Epithelial cell of prostate (primary cell): ENCODE measurements at regions not wholly inside any gene's neighbourhood (a gene's known extent, or its start where the extent isn't known, plus 50 kb on each side); places are given as distances from the start of the nearest gene placed in this dataset.

Experiments used
- DNase-seq: peaks from one replicate; pipeline ENCODE4 v3.0.0-alpha.2; 2011; ENCODE audit warnings: low read depth, low spot score
- H3K27ac ChIP-seq: fragments of 450-650 bp; 2 replicates; pipeline ENCODE4 v1.5.1; 2017; ENCODE audit warnings: mild to moderate bottlenecking

DNA sequence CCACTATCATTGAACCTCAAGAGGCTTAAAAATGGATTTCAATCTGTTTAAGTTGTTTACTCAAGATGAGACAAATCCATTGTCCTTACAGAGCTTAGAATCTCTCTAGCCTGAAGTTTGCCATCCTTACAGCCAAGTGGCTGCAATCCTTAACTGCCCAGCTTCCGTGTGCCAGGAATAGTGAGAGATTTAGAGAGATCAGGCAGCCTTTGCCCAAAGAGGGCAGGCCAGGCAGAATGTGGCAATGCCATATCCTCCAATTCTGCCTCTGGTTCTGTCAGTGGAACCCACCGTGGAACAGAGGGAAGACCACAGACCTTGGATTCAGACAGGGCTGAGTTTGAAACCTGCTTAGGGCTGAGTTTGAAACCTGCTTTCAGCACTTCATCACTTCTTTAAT lies 374.3 kb downstream of the VPS13C start:
- H3K27ac ChIP-seq: no peak overlapping the region
- DNase-seq: no peak

DNA sequence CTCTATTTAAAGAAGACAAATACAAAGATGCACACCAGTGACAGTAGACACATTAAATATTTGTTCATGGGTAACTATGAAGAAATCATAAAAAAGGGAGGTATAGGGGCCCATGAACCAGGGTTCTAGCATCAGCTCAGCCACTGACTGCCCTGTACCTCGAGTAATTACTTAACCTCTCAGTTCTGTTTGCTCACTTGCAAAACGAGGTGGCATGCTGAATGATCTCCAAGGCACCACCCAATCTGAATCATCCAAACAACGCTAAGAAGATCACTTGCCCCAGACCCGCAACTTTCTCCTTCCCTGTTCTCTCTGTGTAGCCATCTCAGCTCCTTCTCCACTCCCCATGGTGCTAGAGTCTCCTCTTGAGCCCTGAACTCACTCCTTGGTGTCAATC lies 374.7 kb downstream of the VPS13C start:
- DNase-seq: no peak
- no peak overlapping the region for H3K27ac ChIP-seq

DNA sequence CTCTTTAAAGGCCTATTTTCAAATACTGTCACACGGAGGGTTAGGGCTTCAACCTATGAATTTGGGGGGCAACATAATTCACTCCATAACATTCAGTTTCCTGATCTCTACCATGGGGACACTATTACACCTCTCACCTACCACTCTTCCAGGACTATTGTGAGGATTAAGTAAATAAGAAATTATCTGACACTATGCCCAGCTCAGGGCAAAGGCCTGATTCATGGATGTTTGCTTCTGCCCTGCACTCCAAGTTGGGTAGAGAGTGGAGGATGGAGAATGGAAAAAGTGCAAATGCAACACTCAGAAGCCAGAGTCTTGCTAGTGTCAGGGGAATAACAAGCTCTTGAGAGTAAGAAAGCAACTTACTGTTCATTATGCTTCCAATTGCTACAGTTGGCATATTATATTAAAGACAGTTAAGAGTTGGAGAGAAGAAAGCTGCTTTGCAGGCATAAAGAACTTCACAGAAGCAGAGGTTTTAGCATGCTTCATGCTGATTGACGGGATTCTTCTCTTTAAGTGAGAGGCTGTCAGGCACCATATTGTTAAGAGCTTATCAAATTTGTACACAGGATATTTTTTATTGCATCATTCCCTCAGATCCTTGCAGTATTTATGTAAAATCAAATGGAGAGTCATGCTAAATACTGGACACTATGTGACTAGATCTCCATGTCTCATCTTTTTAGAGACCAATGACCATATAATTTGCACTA lies 375.3 kb downstream of the VPS13C start:
- DNase-seq: no peak
- no peak overlapping the region for H3K27ac ChIP-seq

DNA sequence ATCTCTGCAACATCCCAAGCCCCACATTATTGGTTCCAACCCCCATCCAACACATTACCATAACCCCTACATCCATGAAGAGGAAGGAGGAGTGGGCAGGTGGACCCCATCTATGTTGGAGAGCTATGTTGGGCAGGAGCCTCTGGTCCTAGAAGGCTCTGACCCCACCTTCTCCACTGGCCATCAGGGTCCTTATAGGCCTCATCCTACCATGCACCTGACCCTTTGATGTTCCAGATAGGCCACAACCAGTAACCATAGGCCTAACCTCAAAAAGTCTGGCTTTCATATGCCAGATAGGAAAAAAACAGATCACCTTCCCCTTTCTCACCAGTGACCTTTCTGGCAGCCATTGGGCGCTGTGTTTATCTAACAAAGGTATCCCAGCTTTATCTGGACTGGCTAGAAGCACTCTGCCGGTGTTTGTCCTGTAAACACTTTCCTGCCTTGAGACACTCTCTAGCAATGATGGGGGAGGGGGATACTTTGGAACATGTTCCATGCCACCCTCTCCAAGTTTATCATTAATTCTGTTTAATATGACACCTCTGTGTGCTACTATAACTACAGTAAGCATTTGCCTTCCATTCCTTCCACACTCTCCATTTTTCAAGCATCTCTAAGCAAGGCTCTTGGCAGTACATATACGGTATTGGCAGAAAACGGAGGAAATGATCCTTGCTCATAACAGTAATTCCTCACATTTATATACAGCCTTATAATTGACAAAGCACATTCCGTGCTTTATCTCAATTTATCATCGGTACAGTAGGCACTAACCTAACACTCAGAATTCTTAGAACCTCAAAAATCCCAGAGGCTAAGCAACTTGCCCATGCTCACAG lies 377.1 kb downstream of the VPS13C start:
- no peak for DNase-seq
- H3K27ac ChIP-seq: no peak overlapping the region

DNA sequence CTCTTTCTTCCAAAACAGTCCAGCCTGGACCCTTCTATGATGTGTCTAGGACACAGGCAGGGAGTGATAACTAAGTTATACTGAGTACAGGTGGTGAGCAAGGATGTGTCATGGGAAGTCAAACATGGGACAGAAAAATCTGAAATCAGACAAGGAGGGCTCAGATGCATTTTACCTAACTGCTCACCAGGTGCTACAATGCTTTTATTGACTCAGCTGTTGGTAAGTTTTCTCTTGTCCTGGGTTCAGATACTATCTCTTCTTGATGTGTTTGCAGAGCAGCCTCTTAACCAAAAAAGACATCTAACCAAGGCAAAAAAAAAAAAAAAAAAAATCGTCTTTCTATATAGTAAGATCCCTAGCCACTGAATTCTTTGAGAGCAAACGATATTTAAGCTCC lies 378.6 kb downstream of the VPS13C start:
- no peak overlapping the region for H3K27ac ChIP-seq
- DNase-seq: no peak

DNA sequence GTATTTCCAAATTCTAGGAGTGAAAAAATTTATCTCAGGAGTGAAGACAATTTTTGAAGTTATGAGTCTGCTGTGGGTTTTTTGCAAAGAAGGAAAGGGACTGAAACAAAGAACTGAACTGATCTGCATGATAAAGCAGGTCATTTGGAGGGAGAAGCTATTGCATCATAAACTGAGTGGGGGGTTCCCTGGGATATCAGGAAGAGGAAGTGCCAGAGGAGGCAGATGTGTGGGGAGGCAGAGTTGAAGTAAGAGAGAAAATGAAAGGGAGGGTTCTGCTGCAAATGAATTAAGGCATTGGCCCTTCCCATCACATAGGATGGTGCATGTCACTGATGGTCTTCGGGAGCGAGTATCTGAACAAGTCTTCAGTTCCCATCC lies 379.2 kb downstream of the VPS13C start:
- DNase-seq: no peak
- no peak overlapping the region for H3K27ac ChIP-seq

DNA sequence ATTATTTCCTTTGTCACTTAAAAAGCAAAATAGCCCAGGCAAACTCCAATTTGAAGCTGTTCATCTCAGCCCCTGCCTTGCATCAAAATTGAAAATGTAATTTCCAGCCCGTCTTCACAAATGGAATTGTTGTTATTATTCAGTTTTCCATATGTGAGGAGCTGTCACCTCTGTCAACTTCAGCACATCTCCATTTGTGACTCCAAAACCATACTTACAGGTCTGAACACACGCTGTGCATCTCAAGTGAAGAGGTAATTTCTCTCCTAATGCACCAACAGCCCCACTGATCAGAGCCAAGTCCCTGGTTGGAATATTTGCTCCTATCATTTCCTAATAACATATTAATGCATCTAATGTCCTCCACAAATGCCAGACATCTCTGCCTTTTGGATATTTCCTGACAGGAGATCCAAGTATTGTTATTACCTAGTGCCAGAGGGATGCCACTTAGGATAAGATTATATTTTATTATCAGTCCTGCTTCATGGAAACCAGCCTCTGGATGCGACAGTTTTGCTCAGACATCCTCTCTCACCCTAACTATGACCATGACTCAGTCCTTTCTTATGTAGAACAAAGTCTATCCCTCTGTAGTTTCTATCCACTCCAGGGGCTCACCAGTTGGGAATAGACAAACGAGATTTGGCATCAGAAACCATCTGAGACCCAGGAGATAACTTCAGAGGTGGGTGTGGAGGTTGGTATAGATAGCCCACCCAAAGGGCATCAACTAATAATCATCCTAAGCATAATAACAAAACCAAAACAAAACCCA lies 379.8 kb downstream of the VPS13C start:
- no peak overlapping the region for H3K27ac ChIP-seq
- no peak for DNase-seq

DNA sequence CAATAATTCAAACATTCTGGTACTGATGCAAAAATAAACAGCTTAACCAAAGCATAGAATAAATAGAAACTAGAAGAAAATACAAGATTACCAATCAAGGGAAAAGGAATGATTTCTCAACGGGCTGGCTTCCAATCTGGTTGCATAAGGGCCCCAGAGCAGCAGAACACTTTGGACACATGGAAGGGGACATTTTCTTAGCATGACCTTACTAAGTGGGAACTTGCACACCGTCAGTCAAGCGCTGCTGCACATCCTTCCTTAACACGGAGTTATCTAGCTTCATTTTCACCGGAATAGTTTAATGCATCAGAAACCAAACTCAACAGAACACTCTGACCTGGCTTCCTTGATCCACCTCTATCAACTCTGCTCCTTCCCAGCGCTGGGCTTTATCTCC lies 388.5 kb downstream of the VPS13C start:
- H3K27ac ChIP-seq: no peak overlapping the region
- no peak for DNase-seq

DNA sequence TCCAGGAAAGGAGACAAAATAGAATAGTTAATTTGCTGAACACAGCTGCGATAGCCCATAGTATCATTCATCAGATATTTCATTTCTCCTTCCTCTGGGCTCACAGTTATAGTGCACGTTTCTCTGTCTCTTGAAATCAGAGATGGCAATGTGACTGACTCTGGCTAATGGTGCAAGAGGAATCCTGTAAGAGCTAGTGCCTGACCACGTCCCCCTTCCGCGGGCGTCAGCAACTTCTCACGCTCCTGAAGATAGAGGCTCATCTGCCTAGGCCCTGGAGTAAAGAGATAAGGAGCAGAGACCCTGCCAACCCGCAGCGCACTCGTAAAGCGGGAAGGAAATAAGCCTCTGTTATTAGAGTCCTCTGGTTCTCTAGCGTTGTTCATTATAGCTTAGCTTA lies 391.8 kb downstream of the VPS13C start:
- no peak overlapping the region for H3K27ac ChIP-seq
- no peak for DNase-seq

DNA sequence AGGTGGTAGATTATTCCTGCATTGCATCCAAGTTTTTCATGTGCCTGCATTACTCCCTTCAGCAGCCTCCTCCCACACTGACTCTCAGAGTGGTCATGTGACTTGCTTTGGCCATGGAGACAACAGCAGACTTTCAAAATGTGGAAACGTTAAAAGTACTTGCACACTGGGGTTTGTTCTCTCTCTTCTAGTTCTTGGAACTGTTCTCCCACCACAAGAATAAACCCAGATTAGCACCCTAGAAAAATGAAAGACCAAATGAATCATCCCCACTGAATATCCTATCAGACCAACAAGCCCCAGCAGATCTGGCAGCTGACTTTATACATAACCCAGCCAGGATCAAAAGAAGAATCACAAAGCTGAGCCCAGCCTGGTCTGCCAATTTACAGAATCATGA lies 398.5 kb downstream of the VPS13C start:
- DNase-seq: no peak
- no peak overlapping the region for H3K27ac ChIP-seq

DNA sequence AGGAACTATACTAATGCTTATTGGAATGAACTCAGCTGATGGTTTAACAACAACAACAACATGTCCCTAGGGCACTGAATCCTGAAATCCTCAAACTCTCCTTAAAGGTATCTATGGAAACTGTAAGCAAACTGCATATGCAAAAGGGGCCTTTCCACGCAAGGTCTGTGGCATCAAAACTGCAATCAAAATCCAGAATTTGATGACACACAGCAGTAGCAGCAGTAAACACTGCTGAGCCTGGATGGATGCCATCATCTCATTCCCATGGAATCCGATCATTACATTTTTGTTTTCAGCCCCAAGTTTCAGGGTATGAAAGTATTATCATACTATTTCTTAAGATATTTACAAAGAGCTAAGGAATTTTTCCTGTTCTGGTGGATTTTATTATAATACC lies 399.7 kb downstream of the VPS13C start:
- DNase-seq: no peak

DNA sequence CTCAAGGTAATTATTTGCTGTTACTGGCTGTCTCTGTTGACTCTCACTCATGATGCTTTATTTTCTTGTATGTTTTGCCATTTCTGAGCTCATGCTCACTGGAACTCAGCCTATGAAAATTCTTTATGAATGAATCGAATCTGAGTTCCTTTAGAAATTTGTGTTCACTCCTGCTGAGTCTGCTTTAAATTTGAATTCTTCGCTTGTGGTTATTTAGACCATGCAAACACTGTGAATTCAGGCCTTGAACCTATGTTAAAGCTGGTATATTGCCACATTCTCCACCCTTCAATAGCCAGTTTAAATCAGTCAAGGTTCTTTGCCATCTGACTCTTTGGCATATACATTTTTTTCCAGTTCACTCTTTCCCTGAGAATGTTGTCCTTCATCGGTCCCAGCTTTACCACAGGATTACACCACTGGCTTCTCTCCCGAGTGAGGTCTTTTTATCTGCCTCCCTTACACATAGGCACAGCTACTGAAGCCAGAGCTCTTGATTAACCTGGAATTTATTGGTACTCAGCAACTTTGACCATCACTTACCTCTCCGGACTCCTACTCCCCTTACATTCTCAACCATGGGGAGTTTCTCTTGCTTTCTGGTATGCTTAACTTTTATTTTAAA lies 400.6 kb downstream of the VPS13C start:
- DNase-seq: no peak
- no peak overlapping the region for H3K27ac ChIP-seq

More for the DNA sequence above, 399.7 kb downstream of the VPS13C start:
- no peak overlapping the region for H3K27ac ChIP-seq

DNA sequence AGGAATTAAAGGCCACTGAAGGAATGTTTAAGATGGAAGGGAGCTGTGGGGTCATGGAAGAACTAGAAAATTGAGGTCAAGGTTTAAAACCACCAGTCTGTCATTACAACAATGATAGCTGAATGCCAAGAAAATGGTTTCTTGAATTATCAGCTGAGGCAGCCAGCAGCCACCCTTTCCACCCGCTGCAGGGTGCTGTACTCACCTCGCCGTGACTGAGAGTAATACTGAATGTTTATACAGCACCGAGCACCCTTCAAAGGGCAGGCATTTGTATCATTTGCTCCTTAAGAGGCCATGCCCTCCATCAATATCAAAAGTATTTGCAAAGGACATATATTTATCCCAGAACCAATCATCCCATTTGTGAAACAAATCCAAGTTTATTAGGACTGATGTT lies 402.8 kb downstream of the VPS13C start:
- H3K27ac ChIP-seq: no peak overlapping the region
- no peak for DNase-seq

DNA sequence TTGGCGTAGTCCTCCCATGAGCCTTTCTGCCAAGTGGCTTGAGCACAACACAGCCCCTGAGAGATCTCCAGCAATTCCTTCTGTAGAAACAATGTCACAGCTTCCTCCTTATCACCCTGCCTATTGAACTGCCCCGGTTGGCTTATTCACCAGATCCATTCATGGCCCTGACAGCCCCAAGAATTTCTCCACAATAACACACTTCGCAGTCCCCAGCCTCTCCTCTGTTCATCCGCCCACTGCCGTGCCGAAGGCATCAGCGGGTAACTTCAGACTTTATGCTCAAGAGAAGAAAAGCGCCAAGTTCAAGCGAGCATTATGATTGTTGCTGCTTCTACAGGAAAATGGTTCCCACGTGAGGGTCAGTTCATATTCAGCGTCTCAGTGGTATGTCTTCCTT lies 403.9 kb downstream of the VPS13C start:
- no peak overlapping the region for H3K27ac ChIP-seq
- no peak for DNase-seq

DNA sequence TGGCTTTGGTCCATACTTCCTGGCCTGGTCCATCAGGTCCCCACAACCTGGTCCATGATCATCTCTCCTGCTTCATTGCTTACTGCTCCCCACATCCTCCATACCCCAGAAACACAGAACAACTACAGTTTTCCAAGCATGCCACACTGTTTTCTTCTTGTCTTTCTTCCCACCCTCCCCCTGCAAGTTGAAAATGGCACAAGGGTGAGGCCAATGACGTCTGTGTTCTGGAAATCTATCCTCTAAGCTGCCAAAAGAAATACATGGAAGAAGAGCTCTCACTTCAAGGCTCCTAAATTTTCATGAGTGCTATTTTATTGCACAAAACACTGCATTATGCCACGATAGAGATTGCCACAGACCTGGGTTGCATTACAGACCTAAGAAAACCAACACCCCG lies 404.4 kb downstream of the VPS13C start:
- no peak overlapping the region for H3K27ac ChIP-seq
- no peak for DNase-seq

DNA sequence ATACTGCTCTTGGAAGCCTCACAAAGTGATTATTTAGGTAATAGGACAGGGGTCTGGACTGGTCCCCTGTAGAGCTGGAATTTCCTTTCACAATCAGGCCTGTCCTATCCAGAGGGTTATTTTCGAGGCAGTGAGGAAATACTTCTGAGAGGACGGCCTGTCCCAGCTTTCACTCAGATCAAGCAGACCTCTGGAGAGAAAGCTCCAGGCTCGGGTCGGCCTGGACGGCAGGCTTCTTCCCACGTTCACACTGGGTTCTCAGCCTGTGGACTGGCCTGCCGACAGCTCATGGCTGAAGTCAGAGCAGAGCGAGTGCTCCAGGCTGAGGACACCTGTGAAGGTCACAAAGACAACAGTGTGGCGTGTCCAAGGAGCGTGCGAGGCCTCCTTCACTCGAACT lies 405.3 kb downstream of the VPS13C start:
- no peak for DNase-seq
- no peak overlapping the region for H3K27ac ChIP-seq

DNA sequence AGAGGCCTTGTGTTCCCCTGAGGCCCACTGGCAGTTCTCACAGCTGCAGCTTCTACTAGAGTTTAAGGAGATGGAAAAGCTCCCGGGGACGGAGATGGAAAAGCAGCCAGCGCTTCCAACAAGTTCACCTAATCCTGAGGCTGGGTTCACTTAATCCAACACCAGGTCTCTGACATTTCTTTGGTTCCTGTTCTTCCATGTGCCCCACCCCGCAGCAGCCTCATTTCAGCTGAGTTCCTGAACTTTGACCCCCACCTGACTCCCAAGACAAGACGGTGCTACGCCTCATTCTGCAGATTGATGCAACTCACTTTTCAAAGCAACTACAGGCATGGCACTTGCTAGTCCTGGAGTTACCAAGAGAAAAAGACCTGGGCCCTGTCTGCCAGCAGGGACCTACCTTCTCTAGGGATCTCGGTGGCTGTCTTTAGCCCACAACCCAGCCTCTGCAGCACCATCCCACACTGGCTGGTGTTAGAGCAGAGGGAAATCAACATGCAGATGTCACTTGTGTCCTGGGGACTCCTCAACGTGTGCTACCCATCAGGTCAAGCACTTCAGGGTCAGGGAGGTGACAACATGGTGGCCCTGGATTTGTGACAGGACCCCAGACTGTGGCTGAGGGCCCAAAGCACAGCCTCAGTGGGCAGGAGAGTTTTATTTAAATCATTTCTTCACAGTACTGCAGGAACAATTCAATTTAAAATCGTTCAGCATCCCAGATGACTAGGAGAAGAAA lies 406.1 kb downstream of the VPS13C start:
- H3K27ac ChIP-seq: no peak overlapping the region
- no peak for DNase-seq

DNA sequence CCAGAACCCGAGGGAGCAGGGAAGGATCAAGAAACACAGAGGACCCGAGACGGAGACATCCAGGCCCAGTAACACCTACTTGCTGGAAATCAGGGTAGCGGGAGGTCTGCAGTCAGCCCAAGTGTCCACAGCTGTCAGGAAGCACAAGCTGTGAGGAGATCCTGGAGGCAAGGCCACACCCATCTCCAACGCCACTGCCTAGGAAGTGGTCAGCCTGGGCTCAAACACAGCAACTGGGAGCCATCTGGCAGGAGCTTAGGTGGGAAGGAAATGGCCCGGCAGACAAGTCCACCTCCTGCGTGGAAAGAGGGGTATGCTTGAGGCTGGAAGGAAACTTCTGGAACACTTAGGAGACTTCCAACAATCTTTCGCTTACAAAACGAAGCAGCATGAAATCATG lies 407.1 kb downstream of the VPS13C start:
- DNase-seq: no peak
- no peak overlapping the region for H3K27ac ChIP-seq

DNA sequence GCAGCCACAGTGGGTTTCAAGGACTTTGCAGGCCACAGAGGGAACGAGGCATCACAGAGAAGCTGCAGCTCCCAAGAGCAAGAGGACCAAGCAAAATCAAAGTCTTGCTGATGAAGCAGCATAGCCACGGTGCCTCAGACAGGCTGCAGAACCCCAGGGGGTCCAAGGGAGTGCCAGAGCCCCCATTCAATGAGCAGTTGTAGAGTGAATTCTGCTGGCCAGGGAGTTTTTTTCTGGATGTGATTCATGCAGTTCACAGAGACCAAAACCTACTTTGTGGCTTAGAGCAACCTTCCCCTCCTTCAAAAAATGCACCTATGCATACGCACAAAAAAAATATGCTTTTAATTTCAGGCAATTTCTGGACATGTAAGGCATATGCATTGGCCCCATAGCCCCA lies 409.0 kb downstream of the VPS13C start:
- DNase-seq: no peak
- H3K27ac ChIP-seq: no peak overlapping the region

DNA sequence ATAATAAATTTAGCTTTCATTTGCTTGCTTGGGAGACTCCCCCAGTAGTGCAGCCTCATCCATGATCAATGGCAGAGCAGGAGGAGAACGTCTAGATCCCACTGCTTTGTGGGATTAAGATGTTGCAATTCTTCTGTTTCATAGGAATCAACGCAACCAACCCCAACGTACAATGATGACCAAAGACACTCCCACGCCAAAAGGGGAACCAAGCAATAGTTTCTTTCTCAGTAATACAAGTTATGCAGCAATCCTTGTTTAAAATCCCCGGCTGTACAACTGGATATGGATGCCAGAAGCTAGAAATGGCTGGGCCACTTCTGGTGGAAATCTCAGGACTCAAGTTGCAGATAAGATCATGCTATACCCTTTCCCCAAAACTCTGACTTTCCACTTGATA lies 411.2 kb downstream of the VPS13C start:
- no peak for DNase-seq
- no peak overlapping the region for H3K27ac ChIP-seq
